Fibroblast of mammary gland (primary cell): ENCODE measurements at regions not wholly inside any gene's neighbourhood (a gene's known extent, or its start where the extent isn't known, plus 50 kb on each side); places are given as distances from the start of the nearest gene placed in this dataset.
"Not testable (repeated sequence)": the region's sequence is repeated elsewhere in the genome, so short reads cannot be mapped to it uniquely, and the experiment has no call there.

Experiments used
- DNase-seq: peaks from one replicate; pipeline ENCODE4 v3.0.0-alpha.2; 2010; ENCODE audit warnings: low read depth
- H3K4me3 ChIP-seq: 2 replicates; pipeline ENCODE4 v1.5.1; 2011; ENCODE audit warnings: low read depth, mild to moderate bottlenecking, low read length, moderate library complexity; ENCODE audit not compliant: control insufficient read depth
- TF ChIP-seq, protein P1 (sequence below): conservative IDR thresholded peaks from 2 replicates; pipeline ENCODE4 v1.5.1; 2011; ENCODE audit warnings: low read depth, low read length, inconsistent platforms; ENCODE audit not compliant: control insufficient read depth, insufficient read depth

DNA sequence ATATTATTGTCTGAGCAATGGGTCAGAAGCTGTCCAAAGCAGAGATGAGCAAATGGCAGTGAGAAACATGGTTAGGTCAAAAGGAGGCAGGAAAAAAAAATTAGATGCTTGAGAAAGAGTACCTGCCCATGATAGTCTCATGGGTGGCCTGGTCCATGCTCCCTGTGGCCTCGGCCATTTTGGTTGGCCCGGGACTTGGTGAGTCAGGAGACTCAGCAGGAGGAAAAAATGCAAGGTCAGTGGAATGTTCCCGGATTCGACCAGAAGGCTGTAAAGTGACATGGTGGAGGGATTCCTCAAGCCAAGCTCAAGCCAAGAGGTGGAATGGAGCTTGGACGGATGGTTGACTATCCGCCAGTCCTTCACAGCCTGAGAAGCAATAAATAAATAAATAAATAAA is 236.7 kb downstream of the ASMT start:
- TF ChIP-seq, protein P1, sequence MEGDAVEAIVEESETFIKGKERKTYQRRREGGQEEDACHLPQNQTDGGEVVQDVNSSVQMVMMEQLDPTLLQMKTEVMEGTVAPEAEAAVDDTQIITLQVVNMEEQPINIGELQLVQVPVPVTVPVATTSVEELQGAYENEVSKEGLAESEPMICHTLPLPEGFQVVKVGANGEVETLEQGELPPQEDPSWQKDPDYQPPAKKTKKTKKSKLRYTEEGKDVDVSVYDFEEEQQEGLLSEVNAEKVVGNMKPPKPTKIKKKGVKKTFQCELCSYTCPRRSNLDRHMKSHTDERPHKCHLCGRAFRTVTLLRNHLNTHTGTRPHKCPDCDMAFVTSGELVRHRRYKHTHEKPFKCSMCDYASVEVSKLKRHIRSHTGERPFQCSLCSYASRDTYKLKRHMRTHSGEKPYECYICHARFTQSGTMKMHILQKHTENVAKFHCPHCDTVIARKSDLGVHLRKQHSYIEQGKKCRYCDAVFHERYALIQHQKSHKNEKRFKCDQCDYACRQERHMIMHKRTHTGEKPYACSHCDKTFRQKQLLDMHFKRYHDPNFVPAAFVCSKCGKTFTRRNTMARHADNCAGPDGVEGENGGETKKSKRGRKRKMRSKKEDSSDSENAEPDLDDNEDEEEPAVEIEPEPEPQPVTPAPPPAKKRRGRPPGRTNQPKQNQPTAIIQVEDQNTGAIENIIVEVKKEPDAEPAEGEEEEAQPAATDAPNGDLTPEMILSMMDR = no peak
- H3K4me3 ChIP-seq = no peak overlapping the region
- no peak for DNase-seq

GRCh38 chrX:1852082-1852481 is 237.2 kb downstream of the ASMT start:
- DNase-seq = no peak
- TF ChIP-seq, protein P1 = no peak
- no peak overlapping the region for H3K4me3 ChIP-seq

DNA sequence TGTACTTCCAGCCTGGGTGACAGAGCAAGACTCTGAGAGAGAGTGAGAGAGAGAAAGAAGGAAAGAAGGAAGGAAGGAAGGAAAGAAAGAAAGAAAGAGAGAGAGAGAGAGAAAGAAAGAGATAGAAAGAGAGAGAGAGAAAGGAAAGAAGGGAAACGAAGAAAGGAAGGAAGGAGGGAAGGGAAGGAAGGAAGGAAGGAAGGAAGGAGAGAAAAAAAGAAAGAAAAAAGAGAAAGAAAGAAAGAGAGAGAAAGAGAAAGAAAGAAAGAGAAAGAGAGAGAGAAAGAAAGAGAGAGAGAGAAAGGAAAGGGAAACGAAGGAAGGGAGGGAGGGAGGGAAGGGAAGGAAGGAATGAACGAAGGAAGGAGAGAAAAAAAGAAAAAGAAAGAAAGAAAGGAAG is 238.6 kb downstream of the ASMT start:
- H3K4me3 ChIP-seq = no peak overlapping the region
- TF ChIP-seq, protein P1 = no peak
- DNase-seq = no peak

- DNase-seq = no peak
- TF ChIP-seq, protein P1 = no peak
- no peak overlapping the region for H3K4me3 ChIP-seq
Measured at GRCh38 chrX:1853916-1854315, 239.1 kb downstream of the ASMT start.

- H3K4me3 ChIP-seq, DNase-seq: not testable (repeated sequence)
Measured at GRCh38 chrX:1854861-1855260, 240.0 kb downstream of the ASMT start.

GRCh38 chrX:1859266-1859665 is 244.4 kb downstream of the ASMT start:
- DNase-seq, H3K4me3 ChIP-seq: not testable (repeated sequence)

DNA sequence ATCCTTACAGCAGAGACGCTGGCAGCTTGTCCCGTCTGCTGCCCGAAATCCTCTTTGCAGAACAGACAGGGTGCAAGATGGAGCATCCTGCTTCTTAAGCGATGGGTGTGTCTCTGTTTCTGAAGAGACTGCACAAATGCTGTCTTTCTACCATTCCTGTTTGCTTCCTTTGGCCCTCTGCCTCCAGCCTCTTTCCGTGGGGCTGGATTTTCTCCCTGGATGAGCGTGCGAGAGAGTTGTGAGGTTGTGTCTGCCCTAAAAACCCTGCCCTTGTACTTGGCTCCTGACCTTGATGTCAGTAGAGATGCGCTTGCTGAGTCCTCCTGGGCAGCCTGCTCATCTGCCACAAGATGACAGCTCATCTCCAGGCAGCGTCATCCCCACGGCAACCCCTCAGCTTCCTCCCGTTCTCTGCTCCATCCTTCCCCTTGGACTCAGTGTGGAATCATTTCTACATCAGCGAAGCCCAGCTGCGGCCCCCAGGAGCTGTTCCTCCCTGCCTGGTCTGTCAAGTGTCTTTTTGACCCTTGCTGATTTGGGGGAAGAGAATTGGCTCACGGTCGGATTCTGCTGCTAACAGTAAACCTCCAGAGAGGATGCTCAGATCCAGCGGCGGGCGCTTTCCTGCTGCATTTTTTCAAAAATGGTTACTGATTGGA is 246.2 kb downstream of the ASMT start:
- DNase-seq = no peak
- no peak overlapping the region for H3K4me3 ChIP-seq
- TF ChIP-seq, protein P1 = no peak

DNA sequence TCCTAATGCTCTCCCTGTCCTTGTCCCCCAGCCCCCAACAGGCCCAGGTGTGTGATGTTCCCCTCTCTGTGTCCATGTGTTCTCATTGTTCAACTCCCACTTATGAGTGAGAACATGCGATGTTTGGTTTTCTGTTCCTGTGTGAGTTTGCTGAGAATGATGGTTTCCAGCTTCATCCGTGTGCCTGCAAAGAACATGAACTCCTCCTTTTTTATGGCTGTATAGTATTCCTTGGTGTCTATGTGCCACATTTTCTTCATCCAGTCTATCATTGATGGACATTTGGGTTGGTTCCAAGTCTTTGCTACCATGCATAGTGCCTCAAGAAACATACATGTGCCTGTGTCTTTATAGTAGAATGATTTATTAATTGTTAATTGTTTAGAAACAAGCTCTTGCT is 249.1 kb downstream of the ASMT start:
- not testable (repeated sequence) for H3K4me3 ChIP-seq, DNase-seq
